ENCODE measurements at regions not wholly inside any gene's neighbourhood (a gene's known extent, or its start where the extent isn't known, plus 50 kb on each side); places are given as distances from the start of the nearest gene placed in this dataset.
"Not testable (repeated sequence)": the region's sequence is repeated elsewhere in the genome, so short reads cannot be mapped to it uniquely, and the experiment has no call there.

GRCh38 chr21:10400622-10401361, 120.6 kb upstream of the TPTE start:
- TF ChIP-seq, protein P1, sequence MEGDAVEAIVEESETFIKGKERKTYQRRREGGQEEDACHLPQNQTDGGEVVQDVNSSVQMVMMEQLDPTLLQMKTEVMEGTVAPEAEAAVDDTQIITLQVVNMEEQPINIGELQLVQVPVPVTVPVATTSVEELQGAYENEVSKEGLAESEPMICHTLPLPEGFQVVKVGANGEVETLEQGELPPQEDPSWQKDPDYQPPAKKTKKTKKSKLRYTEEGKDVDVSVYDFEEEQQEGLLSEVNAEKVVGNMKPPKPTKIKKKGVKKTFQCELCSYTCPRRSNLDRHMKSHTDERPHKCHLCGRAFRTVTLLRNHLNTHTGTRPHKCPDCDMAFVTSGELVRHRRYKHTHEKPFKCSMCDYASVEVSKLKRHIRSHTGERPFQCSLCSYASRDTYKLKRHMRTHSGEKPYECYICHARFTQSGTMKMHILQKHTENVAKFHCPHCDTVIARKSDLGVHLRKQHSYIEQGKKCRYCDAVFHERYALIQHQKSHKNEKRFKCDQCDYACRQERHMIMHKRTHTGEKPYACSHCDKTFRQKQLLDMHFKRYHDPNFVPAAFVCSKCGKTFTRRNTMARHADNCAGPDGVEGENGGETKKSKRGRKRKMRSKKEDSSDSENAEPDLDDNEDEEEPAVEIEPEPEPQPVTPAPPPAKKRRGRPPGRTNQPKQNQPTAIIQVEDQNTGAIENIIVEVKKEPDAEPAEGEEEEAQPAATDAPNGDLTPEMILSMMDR (IDR thresholded peaks at IDR 0.05; ENCODE audit: control extremely low read depth in 1 of 3, insufficient read depth in 1 of 3, low read depth in 1 of 3, low read length in 3 of 3): not testable (repeated sequence)
- TF ChIP-seq POLR2A (IDR thresholded peaks at IDR 0.05; ENCODE audit: control extremely low read depth in 1 of 2, low read depth in 2 of 2, low read length in 2 of 2); TAF1 (IDR thresholded peaks at IDR 0.05; ENCODE audit: low read depth, low read length); GABPA (IDR thresholded peaks at IDR 0.05; ENCODE audit: borderline replicate concordance, insufficient read depth, low read length); CBX8 (IDR thresholded peaks at IDR 0.05; ENCODE audit: borderline replicate concordance, low read depth, low read length); POLR2AphosphoS5 (IDR thresholded peaks at IDR 0.05; ENCODE audit: low read depth, low read length); PHF8 (conservative IDR thresholded peaks at IDR 0.05; ENCODE audit: low read depth, low read length); SAP30 (IDR thresholded peaks at IDR 0.05; ENCODE audit: insufficient read depth, insufficient replicate concordance, low read length); NRF1 (IDR thresholded peaks at IDR 0.05; ENCODE audit: low read depth, low read length); EGR1 (IDR thresholded peaks at IDR 0.05; ENCODE audit: borderline replicate concordance, low read depth, low read length); RAD21 (IDR thresholded peaks at IDR 0.05 in 1 of 2, conservative IDR thresholded peaks at IDR 0.05 in 1 of 2; ENCODE audit: low read depth in 2 of 2, low read length in 2 of 2); JUND (IDR thresholded peaks at IDR 0.05; ENCODE audit: low read length); SRF (IDR thresholded peaks at IDR 0.05; ENCODE audit: low read depth, low read length); ATF3 (IDR thresholded peaks at IDR 0.05; ENCODE audit: insufficient read depth, low read depth, low read length): not testable (repeated sequence)

Measured in H1 (cell line).